T-helper 2 cell treated with Interferon-gamma antibody and Interleukin-4, amounts not matched to agents 100 ng/mL and 5 ng/mL, for 36 hours (primary cell): ENCODE measurements at regions not wholly inside any gene's neighbourhood (a gene's known extent, or its start where the extent isn't known, plus 50 kb on each side); places are given as distances from the start of the nearest gene placed in this dataset.

Experiments
- intact Hi-C: fragments of 100-400 bp; cut with micrococcal nuclease; formaldehyde crosslinking; loops from one replicate; pipeline ENCODE4 v1.15.1; 2023

- intact Hi-C loops, result no loop called here
These were observed 87.9 kb upstream of the MAMDC2 start for GRCh38 chr9:69955536-69956355.

- intact Hi-C loops, result no loop called here
These were observed 81.8 kb upstream of the MAMDC2 start for GRCh38 chr9:69961843-69962242.

GRCh38 chr9:69963803-69964202 is 79.8 kb upstream of the MAMDC2 start:
- intact Hi-C loops, result no loop called here

GRCh38 chr9:69964446-69964845 is 79.2 kb upstream of the MAMDC2 start:
- intact Hi-C loops, result no loop called here

- intact Hi-C loops, result no loop called here
These were observed 78.1 kb upstream of the MAMDC2 start for GRCh38 chr9:69965416-69966145.

- intact Hi-C loops, result no loop called here
These were observed 76.3 kb upstream of the MAMDC2 start for GRCh38 chr9:69967344-69967743.

GRCh38 chr9:69970001-69970533 is 73.6 kb upstream of the MAMDC2 start:
- intact Hi-C loops, result no loop called here

GRCh38 chr9:69971643-69972449 is 71.8 kb upstream of the MAMDC2 start:
- intact Hi-C loops, result loop anchor here (1.0 kb wide), 2 partner anchors 139 to 630 kb away; no protein-coding TSS in a partner anchor

GRCh38 chr9:69975681-69976080 is 68.0 kb upstream of the MAMDC2 start:
- intact Hi-C loops, result no loop called here

GRCh38 chr9:69976152-69976551 is 67.5 kb upstream of the MAMDC2 start:
- intact Hi-C loops, result no loop called here

- intact Hi-C loops, result no loop called here
These were observed 63.6 kb upstream of the MAMDC2 start for GRCh38 chr9:69980041-69980440.

- intact Hi-C loops, result no loop called here
These were observed 63.1 kb upstream of the MAMDC2 start for GRCh38 chr9:69980591-69980990.

- intact Hi-C loops, result no loop called here
These were observed 61.8 kb upstream of the MAMDC2 start for GRCh38 chr9:69981686-69982445.

GRCh38 chr9:69984831-69985230 is 58.8 kb upstream of the MAMDC2 start:
- intact Hi-C loops, result no loop called here

GRCh38 chr9:69985971-69986370 is 57.7 kb upstream of the MAMDC2 start:
- intact Hi-C loops, result no loop called here

GRCh38 chr9:69986970-69987369 is 56.7 kb upstream of the MAMDC2 start:
- intact Hi-C loops, result no loop called here

- intact Hi-C loops, result no loop called here
These were observed 56.2 kb upstream of the MAMDC2 start for GRCh38 chr9:69987457-69987856.

GRCh38 chr9:69993110-69993509 is 50.5 kb upstream of the MAMDC2 start:
- intact Hi-C loops, result no loop called here
